ENCODE measurements at regions not wholly inside any gene's neighbourhood (a gene's known extent, or its start where the extent isn't known, plus 50 kb on each side); places are given as distances from the start of the nearest gene placed in this dataset.

DNA sequence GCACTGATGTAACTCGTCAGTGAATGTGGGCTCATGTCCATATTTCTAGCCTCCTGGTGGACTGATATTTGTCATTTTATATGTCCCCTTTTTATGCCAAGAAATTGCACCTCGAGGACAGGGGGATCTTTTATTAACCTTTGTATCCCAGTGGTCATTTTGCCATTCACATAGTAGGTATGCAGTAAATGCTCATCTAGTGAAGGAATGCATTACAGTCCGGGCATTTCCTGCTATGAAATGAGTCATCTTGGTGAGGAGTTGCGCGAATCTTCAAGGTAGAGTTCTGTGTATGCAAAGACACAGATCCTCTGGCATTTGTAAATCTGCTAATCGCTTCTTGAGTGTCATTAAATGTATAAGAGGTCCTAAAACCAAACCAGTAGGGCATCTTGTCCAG lies 755.5 kb upstream of the ADAMTS16 start:
- TF ChIP-seq BHLHE40 (IDR thresholded peaks at IDR 0.05; ENCODE audit: low read depth, low read length) (no peak), NPAS2 (CRISPR knock-in tag; IDR thresholded peaks at IDR 0.05; ENCODE audit: borderline replicate concordance) (no peak)
